AG10803 (cell line): ENCODE measurements at regions not wholly inside any gene's neighbourhood (a gene's known extent, or its start where the extent isn't known, plus 50 kb on each side); places are given as distances from the start of the nearest gene placed in this dataset.

ENCODE experiments used
- DNase-seq: peaks from one replicate; pipeline ENCODE4 v3.0.0; 2010; ENCODE audit warnings: low read depth
- H3K4me3 ChIP-seq: 2 replicates; pipeline ENCODE4 v1.5.1; 2011; ENCODE audit warnings: mild to moderate bottlenecking, low read length, control low read depth
- TF ChIP-seq, protein P1 (sequence below): conservative IDR thresholded peaks from 2 replicates; pipeline ENCODE4 v1.5.1; 2011; ENCODE audit warnings: mild to moderate bottlenecking, low read length, control low read depth, inconsistent platforms

DNA sequence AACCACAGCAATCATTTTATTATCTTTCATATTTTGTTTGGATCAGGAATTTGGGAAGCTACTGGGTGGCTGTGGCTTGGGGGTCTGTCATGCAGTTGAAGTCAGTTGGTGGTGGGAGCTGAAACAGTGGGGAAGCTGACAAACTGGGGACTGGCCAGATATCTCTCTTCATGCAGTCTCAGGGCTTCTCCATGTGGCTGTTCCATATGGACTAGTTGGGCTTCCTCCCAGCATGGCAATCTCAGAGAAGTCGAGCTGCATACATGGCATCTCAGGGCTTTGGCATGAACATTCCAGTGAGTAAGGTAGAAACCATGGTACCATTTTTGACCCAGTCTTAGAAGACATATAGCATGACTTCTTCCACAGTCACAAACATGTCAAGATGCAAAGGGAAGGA lies 274.8 kb downstream of the ENC1 start:
- DNase-seq = no peak
- TF ChIP-seq, protein P1, sequence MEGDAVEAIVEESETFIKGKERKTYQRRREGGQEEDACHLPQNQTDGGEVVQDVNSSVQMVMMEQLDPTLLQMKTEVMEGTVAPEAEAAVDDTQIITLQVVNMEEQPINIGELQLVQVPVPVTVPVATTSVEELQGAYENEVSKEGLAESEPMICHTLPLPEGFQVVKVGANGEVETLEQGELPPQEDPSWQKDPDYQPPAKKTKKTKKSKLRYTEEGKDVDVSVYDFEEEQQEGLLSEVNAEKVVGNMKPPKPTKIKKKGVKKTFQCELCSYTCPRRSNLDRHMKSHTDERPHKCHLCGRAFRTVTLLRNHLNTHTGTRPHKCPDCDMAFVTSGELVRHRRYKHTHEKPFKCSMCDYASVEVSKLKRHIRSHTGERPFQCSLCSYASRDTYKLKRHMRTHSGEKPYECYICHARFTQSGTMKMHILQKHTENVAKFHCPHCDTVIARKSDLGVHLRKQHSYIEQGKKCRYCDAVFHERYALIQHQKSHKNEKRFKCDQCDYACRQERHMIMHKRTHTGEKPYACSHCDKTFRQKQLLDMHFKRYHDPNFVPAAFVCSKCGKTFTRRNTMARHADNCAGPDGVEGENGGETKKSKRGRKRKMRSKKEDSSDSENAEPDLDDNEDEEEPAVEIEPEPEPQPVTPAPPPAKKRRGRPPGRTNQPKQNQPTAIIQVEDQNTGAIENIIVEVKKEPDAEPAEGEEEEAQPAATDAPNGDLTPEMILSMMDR = no peak
- H3K4me3 ChIP-seq = no peak overlapping the region

DNA sequence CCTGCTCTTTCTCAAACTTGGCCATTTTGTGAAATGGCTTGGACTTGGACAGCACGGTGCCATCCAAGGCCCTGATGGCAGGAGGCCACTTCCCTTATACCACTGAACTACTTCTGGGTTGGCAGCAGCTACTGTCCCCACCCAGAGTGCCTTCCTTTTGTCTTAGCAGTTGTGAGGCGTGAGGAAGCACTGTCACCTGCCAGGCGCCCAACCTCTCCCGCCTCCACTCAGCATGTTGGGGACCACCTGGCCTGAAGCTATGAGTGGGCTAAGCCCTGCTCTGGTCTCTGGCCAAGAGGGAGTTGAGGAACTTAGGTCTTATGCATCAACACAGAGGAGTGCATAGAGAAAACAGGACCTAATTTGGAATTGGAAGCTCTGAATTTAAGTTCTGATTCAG lies 276.0 kb downstream of the ENC1 start:
- TF ChIP-seq, protein P1 = no peak
- no peak for DNase-seq
- no peak overlapping the region for H3K4me3 ChIP-seq

DNA sequence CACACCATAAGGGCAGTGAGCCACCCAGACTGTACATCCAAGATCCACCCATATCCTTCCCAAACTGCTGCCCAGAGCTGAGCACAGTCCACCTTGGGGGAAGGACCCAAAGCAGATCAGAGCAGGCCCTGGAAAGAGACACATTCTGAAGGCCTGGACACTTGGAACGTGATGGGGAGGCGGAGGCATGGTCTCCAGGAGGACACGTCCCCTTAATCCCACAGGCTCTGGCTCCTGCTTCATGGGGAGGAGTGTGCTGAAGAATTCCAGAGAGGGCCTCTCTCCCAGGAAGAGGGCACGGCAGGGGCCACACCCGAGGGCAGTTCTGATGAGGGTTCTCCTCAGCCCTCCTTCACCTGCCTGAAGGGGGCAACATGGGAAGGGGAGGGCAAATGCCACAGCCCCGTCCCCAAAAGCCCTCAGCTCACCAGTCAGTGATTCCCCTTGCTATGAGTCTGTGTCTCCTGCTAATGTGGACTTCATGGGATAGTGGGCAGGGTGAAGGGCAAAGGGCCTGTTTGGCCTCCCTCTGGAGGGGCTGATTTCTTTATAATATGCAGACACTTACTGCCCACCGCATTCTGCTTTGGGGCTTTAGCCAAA lies 276.8 kb downstream of the ENC1 start:
- no peak for DNase-seq
- H3K4me3 ChIP-seq = no peak overlapping the region
- TF ChIP-seq, protein P1 = no peak

DNA sequence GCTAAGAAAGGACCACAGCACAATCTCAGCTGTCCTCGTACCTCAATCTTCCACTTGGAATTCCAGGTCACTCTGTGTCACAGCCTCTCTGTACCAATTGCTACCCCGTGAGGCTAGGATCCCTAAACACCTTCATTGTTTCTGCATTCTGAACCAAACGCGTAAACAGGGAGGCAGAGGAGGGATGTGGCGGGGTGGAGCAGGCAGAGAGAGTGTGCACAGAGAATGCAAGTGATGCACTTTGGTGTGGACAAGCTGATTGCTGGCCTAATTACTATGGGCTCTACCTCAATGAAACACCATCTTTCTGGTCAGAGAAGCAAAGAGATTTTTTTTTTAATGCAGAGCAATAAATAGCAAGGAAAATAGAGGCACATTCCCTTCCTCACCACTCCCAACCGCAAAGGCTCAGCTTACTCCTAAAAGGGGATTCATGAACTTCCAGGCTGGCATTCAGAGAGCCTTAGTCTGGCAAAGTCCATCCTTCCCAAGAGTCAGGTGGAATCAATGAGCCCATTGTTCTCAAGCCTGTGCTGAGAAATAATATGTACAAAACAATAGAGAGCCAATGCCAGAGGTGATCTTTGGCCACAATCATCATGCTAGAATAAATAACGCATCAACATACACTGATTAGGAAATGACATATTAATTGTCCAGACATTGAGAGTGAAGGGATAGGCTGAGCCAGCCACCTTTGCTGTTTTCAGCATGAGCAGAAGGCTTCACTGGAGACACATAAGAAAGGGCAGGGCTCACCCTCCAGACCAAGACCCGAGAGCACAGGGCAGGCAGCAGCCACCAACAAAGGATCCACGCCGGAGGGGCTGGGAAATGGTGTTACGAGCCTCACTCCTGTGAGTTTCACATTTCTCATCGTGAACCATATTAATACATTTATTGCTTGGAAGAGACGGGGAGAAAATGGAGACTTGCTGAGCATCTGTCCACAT lies 278.8 kb downstream of the ENC1 start:
- H3K4me3 ChIP-seq = no peak overlapping the region
- DNase-seq = no peak
- TF ChIP-seq, protein P1 = no peak

DNA sequence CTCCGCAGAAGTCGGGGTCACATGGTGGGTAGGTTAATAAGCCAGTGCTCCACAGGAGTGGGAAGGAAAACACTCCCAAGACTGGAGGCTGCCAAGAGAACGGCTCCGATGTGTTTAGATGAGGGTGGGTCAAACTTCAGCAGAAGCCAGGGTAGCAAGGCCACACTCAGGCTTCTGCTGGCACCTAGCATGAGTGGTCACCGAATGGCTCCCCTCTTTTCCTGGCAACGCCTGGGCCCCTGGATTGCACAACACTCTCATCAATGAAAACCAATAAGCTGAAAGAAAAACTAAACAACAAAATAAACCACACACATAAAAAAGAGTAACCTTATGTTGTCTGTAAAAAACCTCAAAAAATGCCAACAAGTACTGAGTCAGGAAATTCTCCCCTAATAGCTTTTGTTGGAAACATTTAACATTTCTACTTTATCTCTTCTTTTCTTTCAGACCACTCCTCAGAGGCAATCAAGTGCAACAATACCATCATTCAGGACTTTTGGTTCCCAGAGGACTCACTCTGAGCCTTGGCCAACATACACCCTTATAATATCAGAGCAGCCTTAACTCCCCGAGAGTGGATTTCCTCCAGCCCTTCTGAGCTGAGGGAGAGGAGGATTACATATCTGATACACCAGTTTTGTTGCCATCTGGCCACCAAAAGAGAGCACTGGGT lies 279.9 kb downstream of the ENC1 start:
- H3K4me3 ChIP-seq = no peak overlapping the region
- TF ChIP-seq, protein P1 = no peak
- DNase-seq = peak; percentile 27

DNA sequence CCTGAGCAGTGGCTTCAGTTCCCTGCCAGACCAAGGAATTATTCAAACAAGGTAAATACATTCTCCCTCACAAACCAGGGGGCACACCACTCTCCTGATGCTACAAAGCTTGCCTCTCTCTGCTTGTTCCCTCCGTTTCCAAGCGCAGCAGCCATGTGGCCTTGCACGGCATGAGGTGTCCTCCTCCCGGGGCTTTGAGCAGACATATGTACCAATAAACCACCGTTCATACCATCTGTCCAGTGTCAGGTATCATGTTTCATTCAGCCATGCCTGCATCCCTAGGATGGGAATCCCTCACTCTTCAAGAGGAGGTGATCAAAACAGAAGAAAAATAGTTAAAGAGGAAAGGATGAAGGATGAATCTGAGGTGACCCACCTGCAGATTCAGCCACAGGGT lies 282.7 kb downstream of the ENC1 start:
- TF ChIP-seq, protein P1 = no peak
- no peak overlapping the region for H3K4me3 ChIP-seq
- DNase-seq = no peak
